ENCODE measurements at regions not wholly inside any gene's neighbourhood (a gene's known extent, or its start where the extent isn't known, plus 50 kb on each side); places are given as distances from the start of the nearest gene placed in this dataset.
"Not testable (repeated sequence)": the region's sequence is repeated elsewhere in the genome, so short reads cannot be mapped to it uniquely, and the experiment has no call there.

- H3K9ac ChIP-seq = no peak overlapping the region
- H3K36me3 ChIP-seq = no peaks in the 10 kb centered on the region
- no peak overlapping the region for H3K4me3 ChIP-seq
- peaks cover 0 to 4% (median 0%) of the 10 kb centered on the region in 10 experiments; a peak in 1 of 20 replicates for H3K4me1 ChIP-seq
- peaks cover 0 to 8% (median 0%) of the 10 kb centered on the region in 11 experiments; a peak in 4 of 22 replicates for H3K9me3 ChIP-seq (replicated peaks in 1 of 11)
- H4K20me1 ChIP-seq = no peaks in the 10 kb centered on the region
- TF ChIP-seq Cebpa-rat (IDR thresholded peaks at IDR 0.05) = no peak
- no peak overlapping the region for H3K27ac ChIP-seq
- no peaks in the 10 kb centered on the region for H3K27me3 ChIP-seq
- H3K4me2 ChIP-seq = no peak overlapping the region
Observed at GRCh38 chr16:14384745-14385144, 245.3 kb downstream of the PARN start.

GRCh38 chr16:14383844-14384243 is 246.2 kb downstream of the PARN start:
- not testable (repeated sequence) for H3K9me3 ChIP-seq (replicated peaks in 1 of 11); H3K27me3 ChIP-seq; H4K20me1 ChIP-seq; H3K9ac ChIP-seq; H3K4me3 ChIP-seq; H3K4me2 ChIP-seq; H3K27ac ChIP-seq; H3K36me3 ChIP-seq
- H3K4me1 ChIP-seq = peaks cover 0 to 12% (median 3%) of the 10 kb centered on the region in 10 experiments; a peak in 15 of 20 replicates

GRCh38 chr16:14378689-14379467 is 251.2 kb downstream of the PARN start:
- peak overlapping the region in 1 of 11 experiments; percentile 2; a peak in 2 of 22 replicates for H3K9ac ChIP-seq
- H3K9me3 ChIP-seq (replicated peaks in 1 of 11) = no peaks in the 10 kb centered on the region
- no peaks in the 10 kb centered on the region for H3K27me3 ChIP-seq
- H3K4me3 ChIP-seq = no peak overlapping the region
- H3K27ac ChIP-seq = peak overlapping the region in 4 of 11 experiments; percentile 52 to 82 (median 62); a peak in 6 of 22 replicates
- no peaks in the 10 kb centered on the region for H4K20me1 ChIP-seq
- H3K4me2 ChIP-seq = peak overlapping the region; percentile 7 to 62 (median 37); a peak in 18 of 22 replicates
- TF ChIP-seq Cebpa-rat (IDR thresholded peaks at IDR 0.05) = peak in 1 of 11 experiments; percentile 5; a peak in 1 of 22 replicates
- peaks cover 7 to 55% (median 44%) of the 10 kb centered on the region in 10 experiments; a peak in 19 of 20 replicates for H3K4me1 ChIP-seq
- no peaks in the 10 kb centered on the region for H3K36me3 ChIP-seq

- Histone ChIP-seq H3K4me1 (peaks cover 7 to 63% (median 51%) of the 10 kb centered on the region in 10 experiments; a peak in 19 of 20 replicates), H3K27me3 (no peaks in the 10 kb centered on the region), H3K9me3 (replicated peaks in 1 of 11) (no peaks in the 10 kb centered on the region), H3K27ac (peak overlapping the region in 4 of 11 experiments; percentile 52 to 82 (median 62); a peak in 7 of 22 replicates), H3K4me2 (peak overlapping the region; percentile 7 to 62 (median 37); a peak in 18 of 22 replicates), H4K20me1 (no peaks in the 10 kb centered on the region), H3K9ac (no peak overlapping the region), H3K36me3 (no peaks in the 10 kb centered on the region), H3K4me3 (no peak overlapping the region)
- no peak for TF ChIP-seq Cebpa-rat (IDR thresholded peaks at IDR 0.05)
Observed at GRCh38 chr16:14378131-14378551, 251.9 kb downstream of the PARN start.

- peak overlapping the region in 5 of 11 experiments; percentile 3 to 88 (median 27); a peak in 8 of 22 replicates for H3K4me2 ChIP-seq
- H3K9ac ChIP-seq = peak overlapping the region in 2 of 11 experiments; percentile 4 to 33; a peak in 3 of 22 replicates
- no peak overlapping the region for H3K4me3 ChIP-seq
- H3K27me3 ChIP-seq = no peaks in the 10 kb centered on the region
- no peaks in the 10 kb centered on the region for H3K36me3 ChIP-seq
- no peaks in the 10 kb centered on the region for H4K20me1 ChIP-seq
- TF ChIP-seq Cebpa-rat (IDR thresholded peaks at IDR 0.05) = no peak
- peaks cover 7 to 71% (median 59%) of the 10 kb centered on the region in 10 experiments; a peak in 19 of 20 replicates for H3K4me1 ChIP-seq
- H3K9me3 ChIP-seq (replicated peaks in 1 of 11) = no peaks in the 10 kb centered on the region
- H3K27ac ChIP-seq = peak overlapping the region in 4 of 11 experiments; percentile 60 to 82 (median 81); a peak in 8 of 22 replicates
Observed at GRCh38 chr16:14377326-14377725, 252.7 kb downstream of the PARN start.

GRCh38 chr16:14375132-14375491 is 254.9 kb downstream of the PARN start:
- Histone ChIP-seq H3K36me3 (no peaks in the 10 kb centered on the region), H3K9me3 (replicated peaks in 1 of 11) (no peaks in the 10 kb centered on the region), H3K9ac (peak overlapping the region in 4 of 11 experiments; percentile 60 to 71 (median 66); a peak in 5 of 22 replicates), H3K4me2 (peak overlapping the region in 8 of 11 experiments; percentile 14 to 88 (median 74); a peak in 13 of 22 replicates), H3K4me1 (peaks cover 7 to 93% (median 80%) of the 10 kb centered on the region in 10 experiments), H3K27ac (peak overlapping the region in 6 of 11 experiments; percentile 51 to 83 (median 81); a peak in 11 of 22 replicates), H3K4me3 (no peak overlapping the region), H4K20me1 (no peaks in the 10 kb centered on the region), H3K27me3 (no peaks in the 10 kb centered on the region)
- TF ChIP-seq Cebpa-rat (IDR thresholded peaks at IDR 0.05) = no peak

- no peaks in the 10 kb centered on the region for H3K36me3 ChIP-seq
- no peaks in the 10 kb centered on the region for H3K27me3 ChIP-seq
- H3K27ac ChIP-seq = peak overlapping the region in 4 of 11 experiments; percentile 80 to 83 (median 82); a peak in 8 of 22 replicates
- no peak for TF ChIP-seq Cebpa-rat (IDR thresholded peaks at IDR 0.05)
- H3K4me2 ChIP-seq = peak overlapping the region in 8 of 11 experiments; percentile 65 to 88 (median 74); a peak in 15 of 22 replicates
- no peaks in the 10 kb centered on the region for H3K9me3 ChIP-seq (replicated peaks in 1 of 11)
- peaks cover 7 to 97% (median 83%) of the 10 kb centered on the region in 10 experiments for H3K4me1 ChIP-seq
- no peak overlapping the region for H3K4me3 ChIP-seq
- H3K9ac ChIP-seq = peak overlapping the region in 3 of 11 experiments; percentile 65 to 71 (median 70); a peak in 3 of 22 replicates
- H4K20me1 ChIP-seq = no peaks in the 10 kb centered on the region
Observed at GRCh38 chr16:14374451-14375131, 255.5 kb downstream of the PARN start.

GRCh38 chr16:14373896-14374295 is 256.2 kb downstream of the PARN start:
- Histone ChIP-seq H3K9ac (peak overlapping the region in 3 of 11 experiments; percentile 52 to 65 (median 54); a peak in 4 of 22 replicates), H3K4me1 (peaks cover 7 to 92% (median 79%) of the 10 kb centered on the region in 10 experiments), H3K4me2 (peak overlapping the region in 8 of 11 experiments; percentile 62 to 88 (median 74); a peak in 16 of 22 replicates), H3K9me3 (replicated peaks in 1 of 11) (no peaks in the 10 kb centered on the region), H3K27me3 (no peaks in the 10 kb centered on the region), H3K4me3 (no peak overlapping the region), H3K36me3 (no peaks in the 10 kb centered on the region), H3K27ac (peak overlapping the region in 4 of 11 experiments; percentile 80 to 83 (median 82); a peak in 7 of 22 replicates), H4K20me1 (no peaks in the 10 kb centered on the region)
- TF ChIP-seq Cebpa-rat (IDR thresholded peaks at IDR 0.05) = no peak
